ENCODE measurements at regions not wholly inside any gene's neighbourhood (a gene's known extent, or its start where the extent isn't known, plus 50 kb on each side); places are given as distances from the start of the nearest gene placed in this dataset.

DNA sequence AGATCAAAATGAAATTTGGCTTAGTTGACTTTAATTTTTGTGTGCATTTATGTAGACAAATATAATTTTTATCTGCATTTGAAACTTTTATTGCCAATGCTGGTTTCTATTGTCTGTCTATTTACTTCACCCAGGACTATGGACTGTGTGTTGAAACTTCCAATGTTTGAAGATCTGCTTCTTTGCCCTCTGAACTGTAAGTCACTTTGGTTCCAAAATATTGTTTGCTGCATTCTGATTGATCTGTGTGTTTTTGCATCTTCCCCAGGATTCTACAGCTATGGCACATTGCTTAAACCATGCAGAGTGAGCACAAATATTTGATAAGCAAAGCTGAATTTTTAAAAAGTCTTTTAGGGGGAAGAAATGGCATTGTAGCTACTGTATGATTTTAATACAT is 131.0 kb upstream of the SOX5 start:
- DNase-seq (ENCODE audit: low read depth): no peak

DNA sequence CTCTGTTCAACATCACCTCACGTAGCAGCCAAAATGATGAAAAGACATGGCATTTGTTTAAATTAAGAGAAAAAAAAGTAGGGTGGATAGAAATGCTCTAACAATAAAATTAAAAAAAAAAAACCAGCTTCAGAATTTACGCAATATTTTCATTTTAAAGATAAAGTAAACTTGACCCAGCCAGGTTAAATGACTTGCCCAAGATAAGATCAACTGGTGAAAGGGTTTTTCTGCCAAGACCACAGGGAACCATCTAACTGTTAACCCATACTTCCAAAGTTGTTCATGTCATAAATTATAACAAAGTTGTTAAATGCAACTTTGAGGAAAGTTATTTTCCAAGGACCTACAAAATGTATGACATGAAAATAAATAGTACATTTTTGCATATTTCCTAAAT is 129.6 kb upstream of the SOX5 start:
- DNase-seq (ENCODE audit: low read depth): no peak

DNA sequence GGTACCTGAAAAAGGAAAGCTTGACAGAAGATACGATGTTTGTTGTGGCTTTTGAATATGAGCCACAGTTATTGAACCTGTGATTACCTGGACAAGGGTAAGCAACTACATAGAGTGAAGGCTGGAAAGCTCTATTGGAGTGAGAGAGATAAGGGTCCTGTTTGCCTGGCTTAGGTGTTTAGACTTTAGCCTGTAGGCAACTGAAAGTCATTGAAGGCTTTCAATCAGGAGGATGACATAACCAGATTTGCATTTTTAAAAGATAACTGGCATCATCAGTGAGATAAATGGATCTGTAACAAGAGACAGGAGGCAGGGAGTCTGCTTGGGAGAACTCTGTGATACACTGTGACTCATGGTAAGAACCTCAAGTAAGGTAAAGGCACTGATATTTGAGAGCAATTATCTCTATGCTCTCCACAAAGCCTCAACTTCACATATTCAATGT is 128.9 kb upstream of the SOX5 start:
- no peak for DNase-seq (ENCODE audit: low read depth)

DNA sequence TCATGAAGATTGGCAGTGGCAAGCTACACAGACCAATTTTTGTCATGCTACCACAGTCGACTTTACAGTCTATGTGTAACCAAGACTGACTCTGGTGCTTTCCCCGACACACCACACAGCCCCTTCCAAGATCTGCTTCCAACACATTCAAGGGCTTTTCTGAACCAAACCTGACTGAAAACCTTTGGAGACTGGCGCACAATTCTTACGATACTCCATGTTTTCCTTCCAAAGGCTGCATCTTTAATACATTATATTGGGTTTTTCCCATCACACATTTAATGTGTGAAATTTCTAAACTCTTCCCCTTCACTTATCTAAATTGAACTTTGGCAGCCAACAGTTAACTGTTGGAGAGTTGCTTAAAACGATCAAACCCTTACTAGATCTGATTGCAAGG is 127.7 kb upstream of the SOX5 start:
- DNase-seq (ENCODE audit: low read depth): no peak

DNA sequence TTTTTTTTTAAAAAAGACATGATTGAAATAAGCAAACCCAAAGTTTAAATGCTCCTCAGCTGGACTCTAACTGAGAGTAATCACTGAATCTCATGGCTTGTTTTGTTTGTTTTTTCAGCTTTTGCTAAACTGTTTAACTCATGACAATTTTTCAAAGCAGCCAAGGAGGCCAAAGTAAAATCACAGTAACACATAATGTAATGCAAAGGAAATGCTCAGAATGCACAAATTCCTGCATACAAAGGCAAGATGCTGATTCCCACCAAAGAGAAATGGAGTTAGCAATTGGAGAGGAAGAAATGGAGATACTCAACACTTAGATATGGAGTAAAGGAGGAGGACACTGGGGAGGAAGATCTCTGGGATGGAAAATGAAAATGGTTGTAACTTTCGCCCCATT is 126.2 kb upstream of the SOX5 start:
- no peak for DNase-seq (ENCODE audit: low read depth)

DNA sequence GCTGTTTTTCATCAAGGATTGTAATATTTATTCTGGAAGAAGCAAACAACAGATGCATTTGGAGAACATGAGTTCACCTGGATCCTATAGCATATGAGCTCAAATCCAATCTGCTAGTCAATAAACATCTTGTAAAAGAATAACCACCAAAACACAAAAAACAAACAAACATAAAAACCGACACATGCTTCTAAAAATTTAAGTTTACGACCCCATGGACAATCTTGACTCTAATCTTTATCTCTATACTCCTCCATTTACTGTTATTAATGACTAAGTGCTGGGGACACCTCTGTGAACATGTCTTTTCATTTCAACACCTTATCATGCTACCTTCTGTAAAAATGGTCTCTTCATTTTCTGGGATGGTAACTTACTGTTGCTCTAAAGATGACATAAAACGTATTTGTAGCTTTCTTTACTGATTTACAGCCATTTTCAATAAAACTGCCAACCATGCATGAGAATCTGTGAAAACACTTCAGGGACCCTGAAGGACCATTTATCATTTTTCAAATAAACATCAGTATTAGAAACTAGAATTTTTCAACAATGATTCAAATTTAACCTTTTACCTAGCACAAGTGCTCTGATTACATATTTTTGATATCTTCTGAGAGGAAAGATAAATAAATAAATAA is 123.8 kb upstream of the SOX5 start:
- DNase-seq (ENCODE audit: low read depth): no peak

DNA sequence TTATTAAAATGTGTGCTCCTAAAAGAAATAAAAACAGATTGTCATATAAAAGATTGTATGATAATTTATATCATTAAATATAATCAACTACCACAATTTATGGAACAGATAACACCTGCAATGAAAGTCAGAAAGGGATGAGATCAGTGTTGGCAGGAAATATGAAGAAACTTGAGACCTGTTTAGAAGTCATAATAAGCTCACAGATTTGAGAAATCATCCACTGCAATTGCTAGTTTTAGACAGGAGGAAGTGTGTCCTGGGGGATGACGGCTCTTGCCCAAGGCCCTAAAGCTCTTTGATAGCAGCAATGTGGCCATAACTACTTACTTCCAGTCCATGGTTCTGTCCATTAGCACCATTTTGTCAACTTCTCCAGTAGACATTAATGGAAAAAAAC is 122.8 kb upstream of the SOX5 start:
- DNase-seq (ENCODE audit: low read depth): no peak

DNA sequence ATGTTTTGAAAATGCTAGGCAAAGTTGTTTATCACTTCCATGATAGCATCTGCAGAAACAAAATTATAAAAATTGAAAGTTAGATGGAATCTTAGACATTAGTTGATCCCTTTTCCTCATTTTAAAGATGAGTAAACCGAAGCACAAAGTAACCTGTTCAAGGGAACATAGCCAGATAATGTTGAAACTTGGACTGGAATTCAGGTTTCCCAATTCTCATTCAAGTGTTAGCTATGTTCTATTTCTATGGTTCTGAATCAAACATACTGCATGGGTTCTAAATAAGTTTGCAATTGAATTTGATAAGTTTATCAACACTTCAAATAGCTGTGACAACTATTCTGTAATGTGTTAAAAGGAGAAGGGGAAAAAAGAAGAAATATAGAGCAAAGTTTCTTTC is 122.4 kb upstream of the SOX5 start:
- no peak for DNase-seq (ENCODE audit: low read depth)

DNA sequence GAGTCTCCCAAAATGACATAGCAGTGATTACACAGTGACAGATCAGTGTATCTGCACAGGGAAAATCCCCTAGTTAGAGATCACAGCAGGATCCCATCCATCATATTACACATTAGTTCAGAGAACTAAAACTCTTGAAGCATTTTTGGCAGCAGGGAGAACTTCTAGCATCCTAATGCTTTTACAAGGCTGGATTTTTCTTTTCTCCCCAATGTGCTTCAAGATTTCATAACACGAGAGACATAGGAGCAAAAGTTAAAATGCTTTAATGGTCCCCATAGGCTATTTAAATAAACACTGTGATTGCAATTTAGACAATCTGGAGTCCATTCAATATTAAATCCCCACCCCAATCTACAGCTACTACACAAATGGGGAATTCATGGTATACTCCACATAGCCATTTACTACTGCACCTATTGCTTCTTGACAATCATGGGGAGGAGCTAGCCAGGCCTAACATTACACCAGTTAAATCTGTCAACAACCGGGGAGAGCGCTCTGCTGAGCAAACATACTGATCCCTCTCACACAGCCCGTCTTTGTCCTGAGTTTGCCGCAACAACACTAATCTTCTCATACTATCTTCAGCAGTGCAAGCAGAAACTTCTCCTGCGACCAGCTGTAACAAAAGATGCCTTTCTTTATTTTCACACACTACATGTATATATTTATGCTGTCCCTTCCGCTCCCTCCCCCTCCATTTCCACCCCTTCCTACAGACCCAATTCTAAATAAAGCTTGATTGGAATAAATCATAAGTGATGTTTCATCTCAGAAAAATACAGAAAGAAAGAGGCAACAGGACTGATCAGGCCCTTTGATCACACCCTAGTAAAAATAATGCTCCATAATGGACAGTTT is 120.3 kb upstream of the SOX5 start:
- DNase-seq (ENCODE audit: low read depth): no peak

DNA sequence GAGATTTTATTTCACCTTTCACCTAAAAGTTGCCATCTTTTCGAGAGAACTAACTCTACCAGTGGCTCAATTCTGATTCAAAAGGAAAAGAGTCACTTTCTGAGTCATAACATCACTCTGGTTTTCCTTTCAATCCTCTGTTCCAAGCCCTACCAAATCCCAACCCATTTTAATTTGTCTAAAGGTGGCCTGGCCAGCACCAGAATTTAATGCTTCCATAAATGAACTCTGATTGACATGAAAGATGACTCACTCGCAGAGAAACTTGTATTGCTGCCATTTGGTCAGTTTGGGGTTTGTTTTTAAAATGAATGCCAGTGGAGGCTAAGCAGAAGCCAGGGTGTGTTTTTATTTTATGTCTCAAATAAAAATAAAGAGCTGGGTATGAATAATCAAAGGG is 117.4 kb upstream of the SOX5 start:
- DNase-seq (ENCODE audit: low read depth): no peak

DNA sequence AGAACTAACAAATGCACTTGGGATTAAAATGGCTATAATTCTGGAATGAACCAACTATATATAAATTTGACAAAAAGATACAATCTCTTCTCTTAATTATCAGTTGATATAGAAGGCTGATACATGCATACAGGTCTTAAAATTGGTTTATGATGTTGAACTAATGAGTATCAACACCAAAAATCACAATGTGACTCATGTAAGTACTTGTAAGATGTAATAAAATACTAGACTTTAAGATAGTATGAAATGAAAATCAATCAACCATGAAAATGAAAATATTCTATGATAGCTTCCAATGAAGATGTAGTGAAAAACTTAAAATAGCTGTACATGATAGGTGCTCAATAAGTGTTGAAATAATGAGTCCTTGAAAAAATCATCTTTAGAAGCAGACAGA is 116.6 kb upstream of the SOX5 start:
- no peak for DNase-seq (ENCODE audit: low read depth)

DNA sequence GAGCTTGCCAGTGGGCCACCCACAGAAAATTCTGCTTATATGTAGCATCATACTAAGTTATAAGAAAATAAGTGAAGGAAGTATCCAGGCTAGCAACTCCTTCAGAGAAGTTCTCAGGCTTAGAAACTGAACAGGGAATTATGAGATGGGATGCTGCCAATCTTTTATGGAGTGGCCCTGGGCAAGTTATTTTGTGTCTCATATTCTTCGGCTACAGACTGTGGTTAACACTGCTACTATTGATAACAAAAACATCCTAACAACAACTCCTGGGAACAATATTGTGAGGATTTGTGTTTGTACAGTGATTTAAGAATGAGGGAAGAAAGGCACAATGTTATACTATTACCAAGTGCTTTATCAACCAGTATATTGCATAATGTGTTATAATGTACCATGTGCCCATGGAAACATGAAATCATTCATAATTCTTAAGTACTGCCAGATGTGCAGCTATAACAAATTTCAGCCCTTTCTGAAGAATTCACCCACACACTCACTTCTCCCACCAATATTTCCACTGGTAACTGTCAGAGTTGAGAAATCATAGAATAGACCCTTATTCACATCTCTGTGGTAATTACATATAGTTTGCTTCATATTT is 113.3 kb upstream of the SOX5 start:
- DNase-seq (ENCODE audit: low read depth): no peak

DNA sequence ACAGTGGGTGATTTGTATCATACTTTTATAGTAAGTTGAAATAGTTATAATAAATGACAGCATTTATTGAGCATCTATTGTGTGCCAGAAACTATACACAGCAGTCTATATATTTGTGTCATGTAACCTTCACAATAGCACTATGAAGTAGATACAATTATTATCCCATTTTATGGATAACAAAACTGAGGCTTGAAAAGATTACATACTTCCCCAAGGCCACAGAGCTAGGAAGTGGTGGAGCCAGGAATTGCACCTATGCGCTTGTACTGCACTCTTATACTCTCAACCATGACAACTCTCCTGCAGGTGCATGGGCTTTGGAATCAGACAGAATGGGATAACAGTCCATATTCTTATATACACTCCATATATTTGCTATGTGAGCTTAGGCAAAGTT is 110.6 kb upstream of the SOX5 start:
- DNase-seq (ENCODE audit: low read depth): no peak

DNA sequence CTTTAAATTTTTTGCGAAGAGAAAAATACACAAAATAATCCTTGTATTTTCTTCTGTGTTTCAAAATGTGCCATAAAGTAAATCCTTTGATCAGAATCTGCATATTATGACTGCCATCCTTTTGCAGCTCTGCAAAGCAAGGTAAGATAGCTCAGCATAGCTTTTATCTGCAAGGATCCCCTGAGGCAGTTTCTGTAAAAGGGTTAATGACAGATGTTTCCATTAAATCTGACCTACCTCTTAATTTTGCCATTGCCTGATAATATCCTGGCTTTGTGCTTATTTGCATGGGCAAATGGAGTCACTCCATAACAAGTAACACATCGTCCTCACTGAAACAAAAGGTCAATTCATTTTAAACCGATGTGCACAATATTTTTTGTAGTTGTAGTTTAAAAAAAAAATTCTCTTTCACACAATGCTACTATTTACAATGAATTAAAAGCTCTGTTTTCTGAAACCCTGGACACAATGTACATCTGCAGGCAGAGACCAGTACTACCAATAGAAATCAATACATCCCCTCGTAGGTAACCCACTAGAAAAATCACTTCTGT is 108.5 kb upstream of the SOX5 start:
- no peak for DNase-seq (ENCODE audit: low read depth)

DNA sequence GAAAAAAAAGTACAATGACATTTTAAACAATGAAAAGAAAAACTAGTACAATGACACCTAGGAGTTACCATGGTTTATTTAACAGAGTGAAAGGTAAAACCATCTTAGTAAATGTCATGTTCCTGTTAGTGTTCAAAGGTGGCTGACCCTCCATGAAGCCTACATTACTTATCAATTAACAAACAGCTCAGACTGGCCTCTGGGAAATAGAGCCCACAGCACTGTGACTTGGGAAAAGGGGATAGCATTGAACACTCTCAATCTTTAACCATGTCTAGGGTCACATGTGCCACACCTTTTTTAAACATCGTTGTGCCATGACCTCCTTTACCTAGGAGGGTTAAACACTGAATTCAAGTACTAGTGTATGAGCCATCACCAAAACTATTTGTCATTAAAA is 106.3 kb upstream of the SOX5 start:
- DNase-seq (ENCODE audit: low read depth): no peak

DNA sequence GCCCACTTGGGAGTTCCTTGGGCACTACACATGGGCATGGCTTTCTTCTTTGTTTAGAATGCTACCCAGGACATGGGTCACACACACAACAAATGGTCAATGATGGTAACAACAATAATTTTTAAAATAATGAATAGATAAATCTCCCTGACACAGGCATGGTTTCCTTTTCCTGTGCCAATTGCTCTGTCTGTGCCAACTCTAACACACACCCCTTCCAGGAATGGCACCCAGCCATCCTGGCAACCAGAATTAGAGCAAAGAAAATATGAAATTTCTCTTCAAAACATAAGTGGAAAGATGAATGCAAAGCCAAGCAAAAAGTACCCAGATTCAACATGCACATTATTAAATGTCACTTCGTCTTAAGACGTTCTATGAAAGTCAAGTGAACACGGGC is 104.9 kb upstream of the SOX5 start:
- DNase-seq (ENCODE audit: low read depth): no peak

DNA sequence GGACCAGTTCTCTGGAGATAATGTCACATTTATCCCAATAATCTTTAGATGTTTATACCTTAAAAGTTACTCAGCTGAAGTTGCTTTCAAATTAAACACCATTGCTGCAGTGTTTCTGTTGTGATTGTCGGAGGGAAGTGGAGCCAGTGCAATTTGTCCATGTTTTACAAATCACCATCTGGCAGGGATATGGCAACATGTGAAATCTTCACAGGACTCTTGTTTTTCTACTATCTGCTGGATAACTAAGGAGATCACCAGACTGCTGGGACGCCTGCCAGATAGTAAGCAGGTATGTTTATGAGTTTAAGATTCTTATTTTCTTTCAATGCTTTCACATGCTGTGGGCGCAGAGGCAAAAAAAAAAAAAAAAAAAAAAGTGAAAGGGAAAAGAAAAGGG is 100.3 kb upstream of the SOX5 start:
- no peak for DNase-seq (ENCODE audit: low read depth)

DNA sequence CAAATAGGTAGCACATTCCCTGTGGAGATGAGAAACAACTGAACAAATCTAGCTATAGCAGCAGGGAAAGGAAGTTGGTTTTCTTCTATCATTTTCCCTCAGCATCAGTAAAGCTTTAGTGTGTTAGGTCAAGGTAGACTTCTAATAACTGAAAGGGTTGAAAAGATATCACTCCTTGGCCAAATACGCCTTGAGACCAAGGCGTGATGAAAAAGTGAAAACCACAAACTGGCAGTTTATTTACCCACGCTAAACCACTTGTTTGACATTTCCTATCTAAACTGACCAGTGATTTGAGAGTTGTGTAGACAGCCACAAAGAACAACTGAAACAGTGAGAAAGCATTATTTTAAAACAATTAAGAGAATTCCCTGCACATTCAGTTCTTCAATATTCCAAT is 99.6 kb upstream of the SOX5 start:
- no peak for DNase-seq (ENCODE audit: low read depth)

DNA sequence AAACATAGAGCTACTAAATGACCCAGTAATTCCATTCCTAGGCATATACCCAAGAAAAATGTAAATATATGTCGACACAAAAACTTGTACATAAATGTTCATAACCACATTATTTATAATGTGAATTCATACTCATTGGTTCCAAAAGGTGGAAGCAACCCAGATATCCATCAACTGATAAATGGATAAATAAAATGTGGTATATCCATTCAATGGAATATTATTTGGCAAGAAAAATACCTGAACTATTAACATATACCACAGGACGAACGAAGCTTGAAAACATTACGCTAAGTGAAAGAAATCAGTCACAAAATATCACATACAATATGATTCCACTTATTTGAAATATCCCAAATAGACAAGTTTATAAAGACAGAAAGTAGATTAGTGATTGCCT is 99.0 kb upstream of the SOX5 start:
- DNase-seq (ENCODE audit: low read depth): no peak

DNA sequence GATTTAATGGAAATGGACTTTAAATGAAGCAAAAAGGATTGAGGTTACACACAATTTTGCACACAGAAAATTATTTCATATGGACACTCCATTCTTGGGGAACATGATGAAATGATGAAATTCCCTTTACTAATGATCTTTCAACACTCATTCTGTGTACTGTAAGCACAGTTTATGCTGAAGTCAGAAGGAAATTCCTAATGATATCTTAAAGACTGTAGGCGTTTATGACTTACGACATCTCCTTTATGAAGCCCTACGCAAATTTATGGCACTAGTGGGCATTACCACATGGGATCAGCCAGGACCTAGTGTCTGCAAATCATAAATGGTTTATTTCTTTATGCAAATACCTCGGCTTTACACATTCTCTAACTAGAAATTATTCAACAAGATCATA is 97.9 kb upstream of the SOX5 start:
- no peak for DNase-seq (ENCODE audit: low read depth)

DNA sequence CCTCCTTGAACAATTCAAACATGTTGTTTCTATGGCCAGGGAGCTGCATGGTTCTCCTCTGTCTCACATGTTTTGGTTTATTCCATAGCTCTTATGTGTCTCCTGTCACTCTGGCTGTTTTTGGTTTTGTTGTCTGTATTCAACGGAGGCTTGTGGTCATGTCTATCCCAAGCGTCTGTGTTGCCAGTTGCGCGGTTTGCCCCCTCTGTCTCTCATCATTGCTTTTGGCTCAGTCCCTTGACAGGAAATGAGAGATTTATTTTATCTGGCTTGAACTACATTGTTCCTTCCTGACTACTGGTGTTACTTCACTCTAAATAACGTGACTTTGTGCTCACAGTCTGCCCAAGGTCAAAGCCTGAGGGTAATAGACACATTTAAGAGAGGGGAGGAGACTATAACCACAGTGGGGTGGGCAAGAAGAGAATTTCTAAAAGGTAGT is 96.4 kb upstream of the SOX5 start:
- no peak for DNase-seq (ENCODE audit: low read depth)

DNA sequence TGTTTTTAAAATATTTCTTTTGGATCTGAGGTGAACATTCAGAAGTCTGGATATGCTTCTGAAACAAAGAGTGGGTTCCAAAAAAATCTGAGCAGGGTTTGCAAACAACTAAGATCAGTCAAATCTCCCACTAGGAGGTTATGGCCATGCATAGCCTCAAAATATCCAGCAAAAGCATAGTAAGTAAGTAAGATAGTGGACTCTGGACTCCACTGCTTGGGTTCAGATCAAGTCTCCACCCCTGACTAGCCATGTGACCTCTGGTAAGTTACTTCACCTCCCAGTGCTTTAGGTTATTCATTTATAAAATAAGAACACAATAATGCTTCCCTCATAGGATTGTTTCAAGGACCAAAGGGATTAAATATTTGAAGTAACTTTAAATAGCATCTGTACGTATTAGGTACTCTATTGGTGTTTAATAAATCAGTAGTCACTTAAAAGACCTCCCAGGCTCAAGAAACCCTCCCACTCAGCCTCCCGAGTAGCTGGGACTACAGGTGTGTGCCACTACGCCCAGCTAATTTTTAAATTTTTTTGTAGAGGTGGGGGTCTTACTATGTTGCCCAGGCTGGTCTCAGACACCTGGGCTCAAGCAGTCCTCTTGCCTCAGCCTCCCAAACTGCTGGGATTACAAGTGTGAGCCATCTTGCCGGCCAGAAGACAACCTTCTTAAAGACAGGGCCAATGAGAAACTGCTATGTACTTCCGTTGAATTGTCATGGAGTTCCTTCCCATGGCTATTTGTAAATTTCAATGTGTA is 95.7 kb upstream of the SOX5 start:
- DNase-seq (ENCODE audit: low read depth): no peak

Data from activated T-helper 9 cell treated with anti-CD3 and anti-CD28 coated beads, Interleukin-2, amount 50 U/mL, for 16 hours (primary cell).